HepG2 (cell line): ENCODE measurements at regions not wholly inside any gene's neighbourhood (a gene's known extent, or its start where the extent isn't known, plus 50 kb on each side); places are given as distances from the start of the nearest gene placed in this dataset.

ENCODE experiments used
- ATAC-seq: fragments of 200-7000 bp; cut with Tn5 transposase; 3 replicates; pipeline ENCODE4 v1.9.1; 2020; ENCODE audit warnings: mild to moderate bottlenecking, moderate library complexity
- BruUV-seq: library from RNA; stranded (reverse); fragments of 400-500 nt; replicated peaks from 2 replicates; lab custom pipeline; 2021; lab: Mats Ljungman, UMichigan
- CTCF ChIA-PET: fragments of 300-600 bp; formaldehyde crosslinking; extraction: SDS; loops from one replicate; lab custom pipeline; 2021; ENCODE audit warnings: low total read pairs, inconsistent platforms, low intra/inter-chr PET ratio; lab: Yijun Ruan, JAX
- POLR2A ChIA-PET: fragments of 350-600 bp; sonication (Branson Sonifier 250); formaldehyde crosslinking; loops from one replicate; lab custom pipeline; 2020; ENCODE audit warnings: antibody characterized with exemption, inconsistent platforms; lab: Yijun Ruan, JAX
- DNase-seq: peaks from one replicate; pipeline ENCODE4 v3.0.0-alpha.2; 2015; ENCODE audit warnings: low spot score
- FAIRE-seq: peaks from 3 replicates; lab custom pipeline; 2011; peaks lifted over from hg19 to GRCh38; lab: Jason Lieb, UNC
- H2AFZ ChIP-seq: one replicate; pipeline ENCODE4 v1.6.1; 2011; ENCODE audit warnings: low read length, inconsistent platforms
- H3K27ac ChIP-seq: fragments of 300-600 bp; 3 replicates; pipeline ENCODE4 v1.8.0; 2011; ENCODE audit warnings: mixed run types, mild to moderate bottlenecking, mixed read lengths, low read length, inconsistent platforms; ENCODE audit not compliant: insufficient read depth; ENCODE audit errors: extremely low read length
- H3K27me3 ChIP-seq, 2 experiments: fragments of 200-600 bp in 1 of 2; 2 replicates in 1 of 2; 3 replicates in 1 of 2; pipeline versions ENCODE4 v1.6.0 to v1.8.0; 2011; ENCODE audit warnings: low read length in 2 of 2, mild to moderate bottlenecking in 2 of 2, moderate library complexity in 2 of 2, inconsistent platforms in 1 of 2; ENCODE audit not compliant: insufficient read depth in 2 of 2, control insufficient read depth in 1 of 2
- H3K36me3 ChIP-seq, 2 experiments: fragments of 200-600 bp in 1 of 2; replicated peaks in 1 of 2; 2 replicates in 1 of 2; 3 replicates in 1 of 2; pipeline versions ENCODE4 v1.5.1 to v1.8.0; 2011; ENCODE audit warnings: low read length in 2 of 2, inconsistent platforms in 1 of 2; ENCODE audit not compliant: insufficient read depth in 2 of 2, control insufficient read depth in 1 of 2
- H3K4me1 ChIP-seq: 2 replicates; pipeline ENCODE4 v1.5.1; 2012; ENCODE audit warnings: low read length, inconsistent platforms; ENCODE audit not compliant: insufficient read depth
- H3K4me2 ChIP-seq: 2 replicates; pipeline ENCODE4 v1.6.0; 2011; ENCODE audit warnings: low read depth, low read length, inconsistent platforms
- H3K4me3 ChIP-seq, 3 experiments: fragments of 200-600 bp in 1 of 3; sonication (generic), shearing (Covaris generic) in 1 of 3; replicated peaks in 1 of 3; 2 replicates each; pipeline ENCODE4 v1.5.1; 2011 to 2016; ENCODE audit warnings: low read length in 3 of 3, inconsistent platforms in 2 of 3, low read depth in 2 of 3, mild to moderate bottlenecking in 2 of 3, control low read depth in 1 of 3, mixed read lengths in 1 of 3; ENCODE audit not compliant: insufficient read depth in 1 of 3
- H3K79me2 ChIP-seq: one replicate; pipeline ENCODE4 v1.6.1; 2011; ENCODE audit warnings: low read length, inconsistent platforms; ENCODE audit not compliant: insufficient read depth
- H3K9ac ChIP-seq: 2 replicates; pipeline ENCODE4 v1.6.0; 2011; ENCODE audit warnings: mild to moderate bottlenecking, low read depth, low read length, inconsistent platforms; ENCODE audit not compliant: insufficient read depth
- H3K9me3 ChIP-seq: 2 replicates; pipeline ENCODE4 v1.5.1; 2012; ENCODE audit warnings: mild to moderate bottlenecking, low read length
- H4K20me1 ChIP-seq: 2 replicates; pipeline ENCODE4 v1.6.0; 2011; ENCODE audit warnings: inconsistent platforms, mild to moderate bottlenecking, low read length, moderate library complexity; ENCODE audit not compliant: insufficient read depth
- BCL3 ChIP-seq: sonication (generic); formaldehyde crosslinking; IDR thresholded peaks from 2 replicates; pipeline ENCODE4 v1.5.1; 2020; ENCODE audit warnings: mild to moderate bottlenecking, missing genetic modification reagents, moderate library complexity
- BRD4 ChIP-seq: sonication (generic); formaldehyde crosslinking; IDR thresholded peaks from 2 replicates; pipeline ENCODE4 v1.4.0; 2020; ENCODE audit warnings: missing genetic modification reagents
- DPF2 ChIP-seq: sonication (generic); formaldehyde crosslinking; IDR thresholded peaks from 2 replicates; pipeline ENCODE4 v1.4.0; 2020; ENCODE audit warnings: mild to moderate bottlenecking, low read depth, missing genetic modification reagents, borderline replicate concordance
- HCFC1 ChIP-seq: fragments of 150-350 bp; IDR thresholded peaks from 2 replicates; pipeline ENCODE4 v1.6.1; 2014; ENCODE audit warnings: low read depth, low read length
- HNF4G ChIP-seq, 2 experiments: sonication (generic) in 1 of 2; formaldehyde crosslinking in 1 of 2; IDR thresholded peaks; 2 replicates each; pipeline versions ENCODE4 v1.4.0 to v1.6.1; 2011 to 2020; ENCODE audit warnings: borderline replicate concordance in 2 of 2, low read depth in 2 of 2, mild to moderate bottlenecking in 2 of 2, low read length in 1 of 2, missing genetic modification reagents in 1 of 2, moderate library complexity in 1 of 2
- HOXA9 ChIP-seq: sonication (generic); formaldehyde crosslinking; IDR thresholded peaks from 2 replicates; pipeline ENCODE4 v1.8.1; 2022; ENCODE audit warnings: missing genetic modification reagents, mild to moderate bottlenecking, moderate library complexity, borderline replicate concordance
- MBD4 ChIP-seq: IDR thresholded peaks from 2 replicates; pipeline ENCODE4 v1.6.1; 2012; ENCODE audit warnings: low read length, inconsistent platforms, borderline replicate concordance
- PTBP1 ChIP-seq: fragments of 200-400 bp; formaldehyde crosslinking; IDR thresholded peaks from 2 replicates; pipeline ENCODE4 v1.6.1; 2018; ENCODE audit warnings: low read length, low read depth; ENCODE audit not compliant: poor library complexity, severe bottlenecking
- RFX3 ChIP-seq: IDR thresholded peaks from 2 replicates; pipeline ENCODE4 v1.6.1; 2016; ENCODE audit warnings: missing biosample characterization, missing genetic modification reagents
- SRY ChIP-seq: sonication (generic); formaldehyde crosslinking; IDR thresholded peaks from 2 replicates; pipeline ENCODE4 v1.8.0; 2022; ENCODE audit warnings: mild to moderate bottlenecking, missing genetic modification reagents
- TEF ChIP-seq: sonication (generic); formaldehyde crosslinking; IDR thresholded peaks from 2 replicates; pipeline ENCODE4 v1.5.0; 2020; ENCODE audit warnings: missing genetic modification reagents
- XRCC5 ChIP-seq: fragments of 200-400 bp; formaldehyde crosslinking; optimal IDR thresholded peaks from 2 replicates; pipeline ENCODE3; 2017; ENCODE audit warnings: mild to moderate bottlenecking, low read length
- ZBTB25 ChIP-seq: IDR thresholded peaks from 2 replicates; pipeline ENCODE4 v1.6.1; 2018; ENCODE audit warnings: missing genetic modification reagents
- ZBTB42 ChIP-seq: sonication (generic); formaldehyde crosslinking; IDR thresholded peaks from 2 replicates; pipeline ENCODE4 v1.5.0; 2020; ENCODE audit warnings: mild to moderate bottlenecking, missing genetic modification reagents
- ZBTB7A ChIP-seq: sonication (generic); formaldehyde crosslinking; IDR thresholded peaks from 2 replicates; pipeline ENCODE4 v1.8.0; 2022; ENCODE audit warnings: mild to moderate bottlenecking, missing genetic modification reagents
- ZNF296 ChIP-seq: sonication (generic); formaldehyde crosslinking; conservative IDR thresholded peaks from 2 replicates; pipeline ENCODE4 v1.5.0; 2020; ENCODE audit warnings: mild to moderate bottlenecking, missing genetic modification reagents
- ZNF496 ChIP-seq: sonication (generic); formaldehyde crosslinking; IDR thresholded peaks from 2 replicates; pipeline ENCODE4 v1.8.1; 2023; ENCODE audit warnings: mild to moderate bottlenecking, moderate library complexity, missing genetic modification reagents; ENCODE audit not compliant: insufficient replicate concordance
- WGBS: methylation state at CpG from one replicate; pipeline ENCODE4 v1.1.6; 2017; ENCODE audit warnings: low lambda C conversion rate; 5-methylcytosine and 5-hydroxymethylcytosine counted together
- in situ Hi-C: cut with HindIII; loops from 2 replicates; pipeline ENCODE4 v1.10.0; 2017; ENCODE audit warnings: low pct_unique_long_range_greater_than_20kb; ENCODE audit not compliant: extremely low pct_ligation_motif_present
- intact Hi-C: fragments of 100-400 bp; cut with micrococcal nuclease; formaldehyde crosslinking; loops from one replicate; pipeline ENCODE4 v1.10.0; 2022; ENCODE audit not compliant: unreplicated experiment

- H3K4me1 ChIP-seq: no peaks in the 10 kb centered on the region
- no peak for TF ChIP-seq HOXA9 (CRISPR knock-in tag)
- TF ChIP-seq BRD4 (CRISPR knock-in tag): no peak
- TF ChIP-seq SRY (CRISPR knock-in tag): no peak
- no peak for TF ChIP-seq RFX3
- no peak for TF ChIP-seq ZBTB7A (CRISPR knock-in tag)
- no peak for TF ChIP-seq ZBTB42 (CRISPR knock-in tag)
- no peak for TF ChIP-seq MBD4
- TF ChIP-seq DPF2: no peak
- TF ChIP-seq PTBP1: no peak
- no peak for TF ChIP-seq ZNF296
- no peak for TF ChIP-seq ZNF496 (CRISPR knock-in tag)
- TF ChIP-seq ZBTB25 (CRISPR knock-in tag): no peak
- no peak for TF ChIP-seq TEF (CRISPR knock-in tag)
- no peak for TF ChIP-seq HNF4G (IDR thresholded peaks at IDR 0.05; ENCODE audit: borderline replicate concordance, low read depth, low read length)
- no peak for TF ChIP-seq HNF4G (CRISPR knock-in tag; IDR thresholded peaks at IDR 0.05; ENCODE audit: borderline replicate concordance, low read depth)
- no peak for TF ChIP-seq BCL3 (CRISPR knock-in tag)
- TF ChIP-seq XRCC5: no peak
- TF ChIP-seq HCFC1: no peak
- FAIRE-seq (no peak), DNase-seq (no peak), ATAC-seq (no peak)
- H3K4me3 ChIP-seq: no peak overlapping the region
- no peak overlapping the region for H3K9ac ChIP-seq
- intact Hi-C loops (no loop called here), in situ Hi-C loops (no loop called here)
- H3K27me3 ChIP-seq: no peaks in the 10 kb centered on the region; a peak in 1 of 5 replicates
- CTCF ChIA-PET: no interaction called here
- no peak overlapping the region for H3K27ac ChIP-seq
- no peak overlapping the region for H3K4me2 ChIP-seq
- WGBS: 63% methylated on average over 17 of the region's 17 CpGs
- H2AFZ ChIP-seq: no peak overlapping the region
- POLR2A ChIA-PET: no interaction called here
- no peaks in the 10 kb centered on the region for H4K20me1 ChIP-seq
- H3K36me3 ChIP-seq: no peaks in the 10 kb centered on the region
- no peaks in the 10 kb centered on the region for H3K79me2 ChIP-seq
- no TSS peak for BruUV-seq
- H3K9me3 ChIP-seq: no peaks in the 10 kb centered on the region
These were observed 109.8 kb downstream of the EFNB2 start for GRCh38 chr13:106425661-106426060.
